Trophoblast cell (in vitro differentiated cells and primary cell): ENCODE measurements at regions not wholly inside any gene's neighbourhood (a gene's known extent, or its start where the extent isn't known, plus 50 kb on each side); places are given as distances from the start of the nearest gene placed in this dataset.
A peak's percentile ranks its signal among the peaks of the same experiment; 100 is the strongest.

Source experiments
- DNase-seq, 2 donors: peaks; one replicate each; pipeline ENCODE4 v3.0.0-alpha.2; 2016
- H2AFZ ChIP-seq: 2 replicates; pipeline ENCODE4 v1.6.1; 2013; ENCODE audit warnings: low read length, moderate library complexity, mild to moderate bottlenecking; ENCODE audit not compliant: insufficient read depth, poor library complexity
- H2AK5ac ChIP-seq: 2 replicates; pipeline ENCODE4 v1.6.1; 2013; ENCODE audit warnings: mild to moderate bottlenecking, low read length
- H2BK120ac ChIP-seq: 2 replicates; pipeline ENCODE4 v1.6.1; 2013; ENCODE audit warnings: low read length, mild to moderate bottlenecking, moderate library complexity; ENCODE audit not compliant: insufficient read depth, poor library complexity
- H2BK12ac ChIP-seq: 2 replicates; pipeline ENCODE4 v1.6.1; 2013; ENCODE audit warnings: mild to moderate bottlenecking, low read length, moderate library complexity
- H2BK5ac ChIP-seq: 2 replicates; pipeline ENCODE4 v1.6.1; 2013; ENCODE audit warnings: low read length, low read depth, moderate library complexity, mild to moderate bottlenecking; ENCODE audit not compliant: poor library complexity
- H3K14ac ChIP-seq: 2 replicates; pipeline ENCODE4 v1.6.1; 2013; ENCODE audit warnings: mild to moderate bottlenecking, low read length
- H3K18ac ChIP-seq: 2 replicates; pipeline ENCODE4 v1.6.1; 2013; ENCODE audit warnings: mild to moderate bottlenecking, low read length
- H3K23ac ChIP-seq: 2 replicates; pipeline ENCODE4 v1.6.1; 2013; ENCODE audit warnings: low read length
- H3K27ac ChIP-seq: 2 replicates; pipeline ENCODE4 v1.5.1; 2013; ENCODE audit warnings: low read depth, mild to moderate bottlenecking, inconsistent platforms, low read length, moderate library complexity
- H3K27me3 ChIP-seq: 2 replicates; pipeline ENCODE4 v1.6.1; 2013; ENCODE audit warnings: inconsistent platforms, mild to moderate bottlenecking, low read length, moderate library complexity; ENCODE audit not compliant: insufficient read depth
- H3K36me3 ChIP-seq, 2 experiments: 1 replicate in 1 of 2; 2 replicates in 1 of 2; pipeline ENCODE4 v1.6.1; 2013; ENCODE audit warnings: low read length in 2 of 2, mild to moderate bottlenecking in 2 of 2, moderate library complexity in 1 of 2; ENCODE audit not compliant: insufficient read depth in 2 of 2, control insufficient read depth in 1 of 2
- H3K4ac ChIP-seq: 2 replicates; pipeline ENCODE4 v1.6.1; 2013; ENCODE audit warnings: low read depth, mild to moderate bottlenecking, low read length, moderate library complexity
- H3K4me1 ChIP-seq, 2 experiments: 1 replicate in 1 of 2; 2 replicates in 1 of 2; pipeline ENCODE4 v1.6.1; 2013; ENCODE audit warnings: low read length in 2 of 2, mild to moderate bottlenecking in 2 of 2, moderate library complexity in 1 of 2; ENCODE audit not compliant: insufficient read depth in 2 of 2, control insufficient read depth in 1 of 2
- H3K4me2 ChIP-seq: 2 replicates; pipeline ENCODE4 v1.6.1; 2013; ENCODE audit warnings: inconsistent platforms, mild to moderate bottlenecking, low read length, moderate library complexity
- H3K4me3 ChIP-seq: 2 replicates; pipeline ENCODE4 v1.5.1; 2013; ENCODE audit warnings: mild to moderate bottlenecking, low read depth, low read length, inconsistent platforms
- H3K79me1 ChIP-seq: one replicate; pipeline ENCODE4 v1.6.1; 2013; ENCODE audit warnings: low read length
- H3K79me2 ChIP-seq: 2 replicates; pipeline ENCODE4 v1.6.1; 2013; ENCODE audit warnings: low read length, mild to moderate bottlenecking; ENCODE audit not compliant: control insufficient read depth, insufficient read depth, poor library complexity
- H3K9ac ChIP-seq: 2 replicates; pipeline ENCODE4 v1.6.1; 2013; ENCODE audit warnings: mild to moderate bottlenecking, low read length
- H3K9me3 ChIP-seq: 2 replicates; pipeline ENCODE4 v1.6.1; 2013; ENCODE audit warnings: low read depth, mild to moderate bottlenecking, control low read depth, inconsistent platforms, low read length; ENCODE audit not compliant: insufficient read depth
- H4K12ac ChIP-seq: 2 replicates; pipeline ENCODE4 v1.6.1; 2013; ENCODE audit warnings: low read depth, mild to moderate bottlenecking, low read length, moderate library complexity
- H4K8ac ChIP-seq: 2 replicates; pipeline ENCODE4 v1.6.1; 2013; ENCODE audit warnings: low read depth, mild to moderate bottlenecking, low read length, moderate library complexity
- H4K91ac ChIP-seq: one replicate; pipeline ENCODE4 v1.6.1; 2013; ENCODE audit warnings: low read depth, mild to moderate bottlenecking, low read length, moderate library complexity
- WGBS: extraction: QIAGEN DNeasy Blood & Tissue Kit; methylation state at CpG from one replicate; pipeline ENCODE4 v1.1.7; 2013; ENCODE audit warnings: missing lambda C conversion rate; ENCODE audit not compliant: insufficient read length, insufficient coverage; ENCODE audit errors: extremely low coverage; 5-methylcytosine and 5-hydroxymethylcytosine counted together

DNA sequence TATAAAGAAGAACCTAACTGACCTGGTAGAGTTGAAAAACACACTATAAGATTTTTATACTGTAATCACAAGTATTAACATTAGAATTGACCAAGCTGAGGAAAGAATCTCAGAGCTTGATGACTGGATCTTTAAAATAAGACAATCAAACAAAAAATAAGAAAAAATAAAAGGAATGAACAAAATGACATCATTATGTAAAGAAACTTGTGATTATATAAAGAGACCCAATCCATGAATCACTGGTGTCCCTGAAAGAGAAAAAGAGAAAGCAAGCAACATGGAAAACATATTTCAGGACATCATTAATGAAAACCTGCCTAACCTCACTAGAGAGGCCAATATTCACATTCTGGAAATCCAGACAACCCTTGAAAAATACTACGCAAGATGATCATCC is 822.5 kb upstream of the SLITRK5 start:
- Histone ChIP-seq H3K79me1 (no peaks in the 10 kb centered on the region), H3K27me3 (no peaks in the 10 kb centered on the region), H3K18ac (no peak overlapping the region), H2BK120ac (no peak overlapping the region), H3K4me3 (no peak overlapping the region), H3K4ac (no peak overlapping the region), H2AFZ (no peak overlapping the region), H3K79me2 (no peaks in the 10 kb centered on the region), H3K4me2 (no peak overlapping the region), H3K27ac (no peak overlapping the region), H2BK12ac (no peak overlapping the region), H2BK5ac (no peak overlapping the region), H3K23ac (no peak overlapping the region), H4K12ac (no peak overlapping the region), H3K9ac (no peak overlapping the region), H3K36me3 (peaks cover 0 to 1% of the 10 kb centered on the region in 2 experiments), H3K14ac (no peak overlapping the region), H2AK5ac (no peak overlapping the region), H3K9me3 (peaks cover 4% of the 10 kb centered on the region), H3K4me1 (no peaks in the 10 kb centered on the region), H4K91ac (no peak overlapping the region), H4K8ac (no peak overlapping the region)
- no peak for DNase-seq
- no CpG with 5 or more reads among the region's 1 CpG for WGBS

DNA sequence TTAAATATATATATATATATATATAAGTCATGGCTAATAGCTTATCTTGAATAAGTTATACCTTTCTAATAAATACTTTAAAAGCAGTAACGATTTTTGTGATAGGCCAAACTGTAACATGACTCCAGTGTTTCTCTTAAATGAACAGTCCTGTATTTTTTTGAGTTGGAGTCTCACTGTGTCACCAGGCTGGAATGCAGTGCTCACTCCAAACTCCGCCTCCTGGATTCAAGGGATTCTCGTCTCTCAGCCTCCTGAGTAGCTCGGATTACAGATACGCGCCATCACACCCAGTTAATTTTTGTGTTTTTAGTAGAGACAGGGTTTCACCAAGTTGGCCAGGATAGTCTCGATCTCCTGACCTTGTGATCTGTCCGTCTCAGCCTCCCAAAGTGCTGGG is 814.2 kb upstream of the SLITRK5 start:
- Histone ChIP-seq H2AFZ (no peak overlapping the region), H3K4me3 (no peak overlapping the region), H3K4me1 (peaks cover 0 to 3% of the 10 kb centered on the region in 2 experiments), H3K14ac (no peak overlapping the region), H3K23ac (no peak overlapping the region), H3K36me3 (no peaks in the 10 kb centered on the region), H3K9me3 (no peaks in the 10 kb centered on the region), H3K79me1 (no peaks in the 10 kb centered on the region), H2AK5ac (no peak overlapping the region), H4K91ac (no peak overlapping the region), H3K27me3 (no peaks in the 10 kb centered on the region), H2BK120ac (no peak overlapping the region), H4K8ac (no peak overlapping the region), H3K79me2 (no peaks in the 10 kb centered on the region), H2BK5ac (no peak overlapping the region), H3K18ac (no peak overlapping the region), H3K27ac (no peak overlapping the region), H3K4me2 (no peak overlapping the region), H4K12ac (no peak overlapping the region), H3K9ac (no peak overlapping the region), H3K4ac (no peak overlapping the region), H2BK12ac (no peak overlapping the region)
- no peak for DNase-seq
- WGBS = no CpG with 5 or more reads among the region's 8 CpGs

GRCh38 chr13:86858216-86858615 is 813.0 kb upstream of the SLITRK5 start:
- Histone ChIP-seq H2BK12ac (no peak overlapping the region), H3K9ac (no peak overlapping the region), H3K27me3 (no peaks in the 10 kb centered on the region), H4K12ac (no peak overlapping the region), H3K9me3 (no peaks in the 10 kb centered on the region), H3K36me3 (no peaks in the 10 kb centered on the region), H3K18ac (no peak overlapping the region), H2AFZ (no peak overlapping the region), H3K4ac (no peak overlapping the region), H2BK120ac (no peak overlapping the region), H3K79me1 (no peaks in the 10 kb centered on the region), H2BK5ac (no peak overlapping the region), H3K27ac (no peak overlapping the region), H2AK5ac (no peak overlapping the region), H3K79me2 (no peaks in the 10 kb centered on the region), H3K23ac (no peak overlapping the region), H3K14ac (no peak overlapping the region), H4K8ac (no peak overlapping the region), H3K4me1 (peaks cover 0 to 3% of the 10 kb centered on the region in 2 experiments), H4K91ac (no peak overlapping the region), H3K4me2 (no peak overlapping the region), H3K4me3 (no peak overlapping the region)
- no peak for DNase-seq

DNA sequence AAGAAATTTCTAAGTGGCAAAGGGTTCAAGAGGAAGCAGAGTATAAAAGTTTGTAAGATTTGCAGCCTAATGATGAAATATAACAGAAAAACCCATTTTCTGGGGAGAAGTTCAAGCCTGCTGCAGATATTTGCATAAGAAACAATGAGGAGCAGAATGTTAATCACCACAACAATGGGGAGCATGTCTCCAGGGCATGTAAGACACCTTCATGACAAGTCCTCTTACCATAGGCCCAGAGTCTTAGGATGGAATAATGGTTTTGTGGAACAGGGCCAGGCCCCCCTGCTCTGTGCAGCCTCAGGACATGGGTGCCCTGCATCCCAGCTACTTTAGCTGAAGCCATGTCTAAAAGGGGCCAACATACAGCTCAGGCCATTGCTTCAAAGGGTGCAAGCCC is 809.0 kb upstream of the SLITRK5 start:
- Histone ChIP-seq H3K4me1 (no peaks in the 10 kb centered on the region), H3K4me3 (no peak overlapping the region), H2BK5ac (no peak overlapping the region), H3K4me2 (no peak overlapping the region), H3K79me2 (no peaks in the 10 kb centered on the region), H3K27ac (no peak overlapping the region), H3K23ac (no peak overlapping the region), H4K91ac (no peak overlapping the region), H3K27me3 (no peaks in the 10 kb centered on the region), H3K79me1 (no peaks in the 10 kb centered on the region), H2BK12ac (no peak overlapping the region), H2AK5ac (no peak overlapping the region), H4K8ac (no peak overlapping the region), H3K9me3 (no peaks in the 10 kb centered on the region), H2BK120ac (no peak overlapping the region), H2AFZ (no peak overlapping the region), H3K18ac (no peak overlapping the region), H4K12ac (no peak overlapping the region), H3K9ac (no peak overlapping the region), H3K36me3 (no peaks in the 10 kb centered on the region), H3K4ac (no peak overlapping the region), H3K14ac (no peak overlapping the region)
- no peak for DNase-seq

DNA sequence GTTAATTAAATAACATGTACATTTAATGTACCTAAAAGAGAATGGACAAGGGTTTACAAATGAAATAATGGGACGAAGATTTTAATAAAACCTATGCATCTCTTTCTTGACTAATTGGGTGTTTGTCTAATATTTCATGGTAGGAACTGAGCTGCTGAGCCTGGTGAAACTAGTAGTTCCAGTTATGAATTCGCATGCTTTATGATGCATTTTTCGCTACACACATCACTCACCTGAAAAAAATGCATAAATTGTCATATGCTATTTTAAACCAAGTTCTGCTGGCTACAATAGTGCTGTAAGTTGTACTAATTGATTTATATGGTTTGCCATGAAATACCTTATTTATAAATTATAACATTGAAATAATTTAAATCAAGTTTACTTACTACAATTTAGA is 806.8 kb upstream of the SLITRK5 start:
- Histone ChIP-seq H4K12ac (no peak overlapping the region), H3K9ac (no peak overlapping the region), H4K8ac (no peak overlapping the region), H3K79me2 (no peaks in the 10 kb centered on the region), H3K79me1 (no peaks in the 10 kb centered on the region), H3K9me3 (no peaks in the 10 kb centered on the region), H3K23ac (no peak overlapping the region), H4K91ac (no peak overlapping the region), H3K14ac (no peak overlapping the region), H2BK12ac (no peak overlapping the region), H3K4ac (no peak overlapping the region), H3K18ac (no peak overlapping the region), H2BK120ac (no peak overlapping the region), H3K36me3 (no peaks in the 10 kb centered on the region), H3K4me3 (no peak overlapping the region), H2AFZ (no peak overlapping the region), H3K4me2 (no peak overlapping the region), H3K4me1 (no peaks in the 10 kb centered on the region), H2AK5ac (no peak overlapping the region), H2BK5ac (no peak overlapping the region), H3K27ac (no peak overlapping the region), H3K27me3 (no peaks in the 10 kb centered on the region)
- DNase-seq = peak in 1 of 2 donors; percentile 58
- no CpG with 5 or more reads among the region's 3 CpGs for WGBS
